ENCODE measurements at regions not wholly inside any gene's neighbourhood (a gene's known extent, or its start where the extent isn't known, plus 50 kb on each side); places are given as distances from the start of the nearest gene placed in this dataset.
"Not testable (repeated sequence)": the region's sequence is repeated elsewhere in the genome, so short reads cannot be mapped to it uniquely, and the experiment has no call there.

- DNase-seq (ENCODE audit: low read depth): peak; percentile 96
These were observed 143.5 kb upstream of the TRIM24 start for GRCh38 chr7:138316421-138317043.

- no peak for DNase-seq (ENCODE audit: low read depth)
These were observed 142.9 kb upstream of the TRIM24 start for GRCh38 chr7:138317044-138317596.

DNA sequence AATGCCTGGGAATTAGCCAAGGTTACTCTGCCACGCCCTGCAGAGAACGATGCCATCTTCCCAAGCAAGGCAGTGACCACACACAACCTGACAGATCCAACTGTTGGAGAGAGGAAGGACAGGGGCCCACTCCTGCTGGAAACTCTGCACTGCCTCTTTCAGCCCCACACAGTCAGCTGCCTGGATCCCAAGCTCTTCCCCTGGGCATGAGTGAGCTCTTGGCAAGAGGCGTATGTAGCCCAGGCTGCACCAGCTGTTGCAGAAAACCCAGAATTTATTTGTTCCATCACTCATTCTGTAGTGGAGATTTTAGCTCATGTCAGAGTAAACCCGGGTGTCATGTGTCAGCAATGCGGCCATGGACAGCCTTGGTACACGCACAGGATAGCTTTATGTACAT lies 135.1 kb upstream of the TRIM24 start:
- no peak for DNase-seq (ENCODE audit: low read depth)

DNA sequence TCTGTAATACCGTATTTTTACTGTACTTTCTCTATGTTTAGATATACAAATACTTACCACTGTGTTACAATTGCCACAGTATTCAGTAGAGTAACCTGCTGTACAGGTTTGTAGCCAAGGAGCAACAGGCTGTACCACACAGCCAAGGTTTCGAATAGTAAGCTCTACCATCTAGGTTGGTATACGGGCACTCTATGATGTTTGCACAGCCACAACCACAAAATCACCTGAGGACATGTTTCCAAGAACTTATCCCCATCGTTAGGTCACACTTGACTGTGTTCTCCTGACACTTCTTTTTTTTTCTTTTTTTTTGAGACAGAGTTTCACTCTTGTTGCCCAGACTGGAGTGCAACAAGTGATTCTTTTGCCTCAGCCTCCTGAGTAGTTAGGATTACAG lies 134.6 kb upstream of the TRIM24 start:
- DNase-seq (ENCODE audit: low read depth): peak; percentile 52

- no peak for DNase-seq (ENCODE audit: low read depth)
These were observed 131.8 kb upstream of the TRIM24 start for GRCh38 chr7:138328215-138328614.

- DNase-seq (ENCODE audit: low read depth): not testable (repeated sequence)
These were observed 127.2 kb upstream of the TRIM24 start for GRCh38 chr7:138332850-138333249.

- DNase-seq (ENCODE audit: low read depth): peak; percentile 66
These were observed 121.7 kb upstream of the TRIM24 start for GRCh38 chr7:138338361-138338760.

GRCh38 chr7:138339229-138339628 lies 120.8 kb upstream of the TRIM24 start:
- DNase-seq (ENCODE audit: low read depth): not testable (repeated sequence)

- DNase-seq (ENCODE audit: low read depth): no peak
These were observed 117.1 kb upstream of the TRIM24 start for GRCh38 chr7:138342990-138343389.

GRCh38 chr7:138345567-138345966 lies 114.5 kb upstream of the TRIM24 start:
- no peak for DNase-seq (ENCODE audit: low read depth)

GRCh38 chr7:138346975-138347374 lies 113.1 kb upstream of the TRIM24 start:
- no peak for DNase-seq (ENCODE audit: low read depth)

DNA sequence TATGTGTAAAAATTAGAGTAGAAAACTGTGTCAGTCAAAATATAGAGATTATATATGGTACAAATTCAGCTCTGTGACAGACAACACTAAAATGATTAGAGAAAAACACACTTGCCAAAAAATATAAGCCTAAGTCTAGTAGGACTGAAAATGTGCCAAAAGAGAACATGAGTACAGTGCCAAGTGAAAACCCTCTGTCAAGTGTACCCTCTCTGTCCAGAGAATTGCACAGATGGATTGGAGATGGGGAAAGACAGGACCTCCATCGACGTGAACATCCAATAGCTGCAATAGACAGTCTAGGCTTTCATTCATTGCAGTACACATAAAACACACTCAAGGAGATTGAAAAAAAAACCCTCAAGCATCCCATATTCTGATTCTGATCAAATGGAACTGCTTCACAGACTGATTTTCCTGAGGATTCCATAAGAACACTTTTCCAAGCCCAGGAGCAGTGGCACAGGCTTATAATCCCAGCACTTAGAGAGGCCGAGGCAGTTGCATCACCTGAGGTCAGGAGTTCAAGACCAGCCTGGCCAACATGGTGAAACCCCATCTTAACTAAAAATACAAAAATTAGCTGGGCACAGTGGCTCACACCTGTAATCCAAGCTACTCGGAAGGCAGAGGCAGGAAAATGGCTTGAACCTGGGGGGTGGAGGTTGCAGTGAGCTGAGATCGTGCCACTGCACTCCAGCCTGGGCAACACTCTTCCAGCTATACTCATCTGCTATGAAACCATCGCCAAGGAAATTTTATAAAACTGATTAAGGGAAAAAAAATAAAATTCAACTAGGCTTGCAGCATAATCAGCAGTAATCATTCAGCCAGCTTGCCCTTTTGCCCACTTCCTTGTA lies 110.0 kb upstream of the TRIM24 start:
- DNase-seq (ENCODE audit: low read depth): no peak

GRCh38 chr7:138350701-138351357 lies 109.2 kb upstream of the TRIM24 start:
- peak; percentile 21 for DNase-seq (ENCODE audit: low read depth)

GRCh38 chr7:138352570-138353461 lies 107.2 kb upstream of the TRIM24 start:
- DNase-seq (ENCODE audit: low read depth): no peak

DNA sequence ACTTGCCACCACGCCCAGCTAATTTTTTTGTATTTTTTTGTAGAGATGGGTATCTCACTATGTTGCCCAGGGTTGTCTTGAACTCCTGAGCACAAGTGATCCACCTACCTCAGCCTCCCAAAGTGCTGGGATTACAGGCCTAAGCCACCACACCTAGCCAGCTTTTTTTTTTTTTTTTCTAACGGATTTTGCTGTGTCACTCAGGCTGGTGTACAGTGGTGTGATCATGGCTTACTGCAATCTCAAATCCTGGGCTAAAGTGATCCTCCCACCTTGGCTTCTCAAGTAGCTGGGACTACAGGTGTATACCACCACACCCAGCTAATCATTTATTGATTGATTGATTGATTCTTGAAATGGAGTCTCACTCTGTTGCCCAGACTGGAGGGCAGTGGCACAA lies 106.0 kb upstream of the TRIM24 start:
- DNase-seq (ENCODE audit: low read depth): no peak

- no peak for DNase-seq (ENCODE audit: low read depth)
These were observed 104.8 kb upstream of the TRIM24 start for GRCh38 chr7:138355254-138355653.

DNA sequence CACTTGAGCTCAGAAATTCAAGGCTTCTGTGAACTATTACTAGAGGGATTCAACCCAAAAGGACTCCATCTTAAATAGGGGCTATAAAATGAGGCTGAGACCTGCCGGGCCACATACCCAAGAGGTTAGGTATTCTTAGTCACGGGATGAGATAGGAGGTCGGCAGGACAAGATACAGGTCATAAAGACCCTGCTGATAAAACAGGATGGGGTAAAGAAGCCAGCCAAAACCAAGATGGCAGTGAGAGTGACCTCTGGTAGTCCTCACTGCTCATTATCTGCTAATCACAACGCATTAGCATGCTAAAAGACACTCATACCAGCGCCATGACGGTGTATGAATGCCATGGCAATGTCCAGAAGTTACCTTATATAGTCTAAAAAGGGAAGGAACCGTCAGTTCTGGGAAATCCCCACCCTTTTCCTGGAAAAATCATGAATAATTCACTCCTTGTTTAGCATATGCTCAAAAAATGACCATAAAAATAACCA lies 101.2 kb upstream of the TRIM24 start:
- DNase-seq (ENCODE audit: low read depth): no peak

DNA sequence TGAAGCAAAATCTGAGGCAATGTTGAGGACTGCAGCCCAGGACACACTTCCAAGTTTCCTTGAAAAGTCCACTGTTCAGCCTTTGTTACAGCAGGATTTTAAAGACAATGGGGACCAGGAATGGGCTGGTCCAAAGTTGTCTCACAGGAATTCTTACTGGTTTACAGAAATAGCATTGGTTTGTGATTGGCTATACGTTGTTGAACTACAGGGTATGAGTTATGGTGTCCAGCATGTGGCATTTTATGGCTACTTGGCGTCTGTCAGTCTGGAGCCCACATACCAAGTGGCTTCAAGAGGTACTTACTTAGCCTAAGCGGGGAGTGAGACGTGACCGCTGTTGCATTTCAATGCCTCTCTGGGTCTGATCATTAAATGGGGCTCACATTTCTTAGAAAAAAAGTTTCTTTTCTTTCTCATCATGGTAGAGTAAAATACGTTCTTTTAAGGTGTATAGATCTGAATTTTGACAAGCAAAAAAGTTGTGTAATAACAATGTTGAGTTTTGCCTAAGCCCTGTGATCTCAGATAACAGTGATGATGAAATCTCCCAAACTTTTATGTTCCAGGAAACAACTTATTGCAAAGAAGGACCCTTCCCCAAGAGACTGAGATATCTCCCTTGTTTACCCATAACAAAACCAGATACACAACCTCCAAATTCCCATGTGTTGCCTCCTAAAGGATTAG lies 100.0 kb upstream of the TRIM24 start:
- no peak for DNase-seq (ENCODE audit: low read depth)

- no peak for DNase-seq (ENCODE audit: low read depth)
These were observed 96.3 kb upstream of the TRIM24 start for GRCh38 chr7:138363721-138364120.

- DNase-seq (ENCODE audit: low read depth): not testable (repeated sequence)
These were observed 93.9 kb upstream of the TRIM24 start for GRCh38 chr7:138366137-138366536.

DNA sequence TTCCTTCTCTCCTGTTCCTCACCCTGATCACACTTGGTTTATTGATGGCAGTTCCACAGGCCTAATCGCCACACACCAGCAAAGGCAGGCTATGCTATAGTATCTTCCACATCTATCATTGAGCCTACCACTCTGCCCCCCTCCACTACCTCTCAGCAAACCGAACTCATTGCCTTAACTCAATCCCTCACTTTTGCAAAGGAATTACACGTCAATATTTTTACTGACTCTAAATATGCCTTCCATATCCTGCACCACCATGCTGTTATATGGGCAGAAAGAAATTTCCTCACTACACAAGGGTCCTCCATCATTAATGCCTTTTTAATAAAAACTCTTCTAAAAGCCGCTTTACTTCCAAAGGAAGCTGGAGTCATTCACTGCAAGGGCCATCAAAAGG lies 93.4 kb upstream of the TRIM24 start:
- DNase-seq (ENCODE audit: low read depth): not testable (repeated sequence)

Data from renal cortical epithelial cell (primary cell).